ENCODE measurements at regions not wholly inside any gene's neighbourhood (a gene's known extent, or its start where the extent isn't known, plus 50 kb on each side); places are given as distances from the start of the nearest gene placed in this dataset.

- no peak overlapping the region for H3K4me3 ChIP-seq (ENCODE audit: low read depth in 1 of 2, low read length in 2 of 2)
- H3K4me1 ChIP-seq (ENCODE audit: insufficient read depth, low read length): peaks cover 12% of the 10 kb centered on the region
- no peak overlapping the region for H3K9ac ChIP-seq (ENCODE audit: low read depth, low read length)
- H3K36me3 ChIP-seq (ENCODE audit: insufficient read depth, low read length): no peaks in the 10 kb centered on the region
- H3K27ac ChIP-seq (ENCODE audit: low read length): no peak overlapping the region
- no peak overlapping the region for H2AFZ ChIP-seq (ENCODE audit: low read depth, low read length)
- no peak overlapping the region for H3K4me2 ChIP-seq (ENCODE audit: insufficient read depth, low read length)
- H3K27me3 ChIP-seq (ENCODE audit: insufficient read depth, low read length, poor library complexity): no peaks in the 10 kb centered on the region
- TF ChIP-seq CTCF (IDR thresholded peaks at IDR 0.05; ENCODE audit: borderline replicate concordance, extremely low read depth, low read length, poor library complexity, severe bottlenecking) (no peak), EZH2 (IDR thresholded peaks at IDR 0.05; ENCODE audit: borderline replicate concordance, low read depth, low read length, severe bottlenecking) (no peak)
- no peaks in the 10 kb centered on the region for H3K79me2 ChIP-seq (ENCODE audit: insufficient read depth, low read length)
- DNase-seq (no peak), ATAC-seq (ENCODE audit: insufficient read depth, low read depth) (no peak)
- H3K9me3 ChIP-seq (ENCODE audit: insufficient read depth, low read length, severe bottlenecking): no peaks in the 10 kb centered on the region
- H4K20me1 ChIP-seq (ENCODE audit: insufficient read depth, low read length): no peaks in the 10 kb centered on the region
Measured at GRCh38 chr2:172342611-172343010, 84.8 kb upstream of the ITGA6 start.

GRCh38 chr2:172344159-172344558 is 83.2 kb upstream of the ITGA6 start:
- H3K27me3 ChIP-seq (ENCODE audit: insufficient read depth, low read length, poor library complexity): no peaks in the 10 kb centered on the region
- H3K4me3 ChIP-seq (ENCODE audit: low read depth in 1 of 2, low read length in 2 of 2): no peak overlapping the region
- no peak overlapping the region for H2AFZ ChIP-seq (ENCODE audit: low read depth, low read length)
- no peak overlapping the region for H3K9ac ChIP-seq (ENCODE audit: low read depth, low read length)
- no peak for ATAC-seq (ENCODE audit: insufficient read depth, low read depth)
- H3K4me2 ChIP-seq (ENCODE audit: insufficient read depth, low read length): no peak overlapping the region
- peaks cover 12% of the 10 kb centered on the region for H3K4me1 ChIP-seq (ENCODE audit: insufficient read depth, low read length)
- no peak overlapping the region for H3K27ac ChIP-seq (ENCODE audit: low read length)
- H3K36me3 ChIP-seq (ENCODE audit: insufficient read depth, low read length): no peaks in the 10 kb centered on the region
- no peaks in the 10 kb centered on the region for H3K79me2 ChIP-seq (ENCODE audit: insufficient read depth, low read length)
- H4K20me1 ChIP-seq (ENCODE audit: insufficient read depth, low read length): no peaks in the 10 kb centered on the region
- no peak for DNase-seq
- H3K9me3 ChIP-seq (ENCODE audit: insufficient read depth, low read length, severe bottlenecking): no peaks in the 10 kb centered on the region
- TF ChIP-seq EZH2 (IDR thresholded peaks at IDR 0.05; ENCODE audit: borderline replicate concordance, low read depth, low read length, severe bottlenecking) (no peak), CTCF (IDR thresholded peaks at IDR 0.05; ENCODE audit: borderline replicate concordance, extremely low read depth, low read length, poor library complexity, severe bottlenecking) (no peak)

DNA sequence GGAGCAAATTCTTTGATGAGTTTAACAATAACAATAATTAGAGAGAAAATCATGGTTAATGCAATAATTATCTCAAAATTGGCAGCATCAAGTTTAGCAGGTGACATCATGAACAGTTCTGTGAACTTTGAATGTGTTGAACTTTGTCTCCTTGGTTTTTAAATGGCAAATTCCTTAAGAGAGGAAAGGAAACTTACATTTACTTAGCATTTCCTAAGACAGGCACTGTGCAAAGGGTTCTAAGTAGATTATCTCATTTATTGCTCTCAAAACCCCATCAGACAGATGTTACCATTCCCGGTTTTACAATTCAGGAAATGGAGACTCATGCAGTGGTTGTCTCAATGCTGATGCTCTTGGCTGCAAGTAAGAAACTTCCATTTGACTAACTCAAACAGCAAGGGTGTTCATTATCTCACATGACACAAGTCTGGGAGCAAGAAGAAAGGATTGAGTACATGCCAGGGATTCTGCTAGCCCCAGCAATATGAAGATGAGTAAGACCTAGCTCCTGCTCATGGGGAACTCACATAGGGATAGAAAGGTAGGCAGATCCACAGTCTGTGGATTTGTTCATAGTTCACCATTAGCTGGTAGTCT is 81.3 kb upstream of the ITGA6 start:
- Histone ChIP-seq H3K4me2 (ENCODE audit: insufficient read depth, low read length) (no peak overlapping the region), H3K27ac (ENCODE audit: low read length) (no peak overlapping the region), H2AFZ (ENCODE audit: low read depth, low read length) (no peak overlapping the region), H3K36me3 (ENCODE audit: insufficient read depth, low read length) (no peaks in the 10 kb centered on the region), H3K4me3 (ENCODE audit: low read depth in 1 of 2, low read length in 2 of 2) (no peak overlapping the region), H3K79me2 (ENCODE audit: insufficient read depth, low read length) (no peaks in the 10 kb centered on the region), H3K9me3 (ENCODE audit: insufficient read depth, low read length, severe bottlenecking) (no peaks in the 10 kb centered on the region), H4K20me1 (ENCODE audit: insufficient read depth, low read length) (no peaks in the 10 kb centered on the region), H3K9ac (ENCODE audit: low read depth, low read length) (no peak overlapping the region), H3K27me3 (ENCODE audit: insufficient read depth, low read length, poor library complexity) (no peaks in the 10 kb centered on the region), H3K4me1 (ENCODE audit: insufficient read depth, low read length) (no peaks in the 10 kb centered on the region)
- DNase-seq: no peak
- TF ChIP-seq CTCF (IDR thresholded peaks at IDR 0.05; ENCODE audit: borderline replicate concordance, extremely low read depth, low read length, poor library complexity, severe bottlenecking): no peak
- TF ChIP-seq EZH2 (IDR thresholded peaks at IDR 0.05; ENCODE audit: borderline replicate concordance, low read depth, low read length, severe bottlenecking): no peak
- no peak for ATAC-seq (ENCODE audit: insufficient read depth, low read depth)
